GM12874 (cell line): ENCODE measurements at regions not wholly inside any gene's neighbourhood (a gene's known extent, or its start where the extent isn't known, plus 50 kb on each side); places are given as distances from the start of the nearest gene placed in this dataset.

ENCODE experiments used
- CTCF ChIP-seq: IDR thresholded peaks from 2 replicates; pipeline ENCODE4 v1.5.1; 2011; ENCODE audit warnings: low read depth, mild to moderate bottlenecking, control low read depth, low read length, moderate library complexity; ENCODE audit not compliant: insufficient read depth

GRCh38 chr16:9596788-9597187 lies 505.3 kb downstream of the HAPSTR1 start:
- TF ChIP-seq CTCF: no peak

- no peak for TF ChIP-seq CTCF
Observed at GRCh38 chr16:9597967-9598730, 506.7 kb downstream of the HAPSTR1 start.

- TF ChIP-seq CTCF: no peak
Observed at GRCh38 chr16:9598731-9599083, 507.3 kb downstream of the HAPSTR1 start.

GRCh38 chr16:9599415-9600120 lies 508.1 kb downstream of the HAPSTR1 start:
- no peak for TF ChIP-seq CTCF

GRCh38 chr16:9602189-9602588 lies 510.7 kb downstream of the HAPSTR1 start:
- no peak for TF ChIP-seq CTCF

- TF ChIP-seq CTCF: no peak
Observed at GRCh38 chr16:9603316-9603715, 511.9 kb downstream of the HAPSTR1 start.

- TF ChIP-seq CTCF: no peak
Observed at GRCh38 chr16:9607515-9608230, 516.2 kb downstream of the HAPSTR1 start.
